Heart left ventricle (tissue), 13 donors: ENCODE measurements at regions not wholly inside any gene's neighbourhood (a gene's known extent, or its start where the extent isn't known, plus 50 kb on each side); places are given as distances from the start of the nearest gene placed in this dataset.

Experiments used
- CTCF ChIP-seq, 12 donors: fragments of 200-600 bp; sonication (generic) in 4 of 12; IDR thresholded peaks; one replicate each; pipeline versions ENCODE4 v1.5.0 to v1.8.0; 2018 to 2022; ENCODE audit warnings: antibody characterized with exemption in 12 of 12, mild to moderate bottlenecking in 5 of 12
- POLR2A ChIP-seq, 2 donors: fragments of 450-650 bp; IDR thresholded peaks; one replicate each; pipeline ENCODE4 v1.6.1; 2017; ENCODE audit warnings: antibody characterized with exemption in 2 of 2, mild to moderate bottlenecking in 2 of 2, moderate library complexity in 2 of 2
- donor health status: ischemic (EF 13 %, LVEDD 7.1; RV severe dilation, severe dysfunction).
- donor health status: DM: no; HTN: yes; CAD: no.
- donor health status: DM: no; HTN: no; CAD: no.
- donor health status: ischemic (EF 25% LVEDD 6.9; RV normal size, moderate dysfunction).
- donor health status: ischemic (EF 25% LVEDD 5.7; RV mildly dilated, moderate dysfunction).
- donor health status: ischemic (EF 35%, LVEDD 5.7; RV mildly dilated, moderate dysfunction).
- donor health status: nonischemic (EF 11% LVEDD 7.7; RV severe dilation, severe dysfunction).
- donor health status: DM: yes; HTN: yes; CAD: no.
- donor health status: PGD.
- donor health status: ischemic (EF 29% LVEDD 5.4; RV normal size, mild dysfunction).
- donor health status: nonischemic (EF 23%, LVEDD 6.1; RV moderate dilation, normal function).

- no peak for TF ChIP-seq CTCF (IDR thresholded peaks at IDR 0.05)
- TF ChIP-seq POLR2A (IDR thresholded peaks at IDR 0.05), result no peak
Measured at GRCh38 chr5:2335125-2335732, 416.2 kb downstream of the IRX2 start.
